NCI-H1105 treated with DMSO at 0.1 percent for 48 hours (cell line): ENCODE measurements at regions not wholly inside any gene's neighbourhood (a gene's known extent, or its start where the extent isn't known, plus 50 kb on each side); places are given as distances from the start of the nearest gene placed in this dataset.
"Not testable (repeated sequence)": the region's sequence is repeated elsewhere in the genome, so short reads cannot be mapped to it uniquely, and the experiment has no call there.

Experiments used
- DNase-seq: peaks from one replicate; lab custom pipeline; 2025; lab: John Stamatoyannopoulos, UW

DNA sequence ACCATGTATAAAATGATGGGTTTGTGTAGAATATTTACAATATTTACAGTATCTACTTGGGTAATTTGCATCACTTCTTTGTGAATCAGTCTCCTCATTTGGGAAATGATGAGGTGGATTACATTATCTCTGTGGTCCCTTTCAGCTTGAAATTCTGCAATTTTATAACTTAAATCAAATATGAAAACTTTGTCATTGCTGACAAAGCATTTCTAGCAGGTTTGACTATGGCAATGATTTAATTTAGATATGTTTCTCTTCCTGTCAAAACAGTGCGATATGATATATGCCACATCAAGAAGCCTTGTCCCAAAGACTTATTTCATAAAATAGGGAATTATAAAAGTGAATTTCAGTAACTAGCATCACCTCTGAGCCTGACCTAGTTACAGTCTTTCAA is 315.8 kb upstream of the MEIS2 start:
- DNase-seq = no peak

DNA sequence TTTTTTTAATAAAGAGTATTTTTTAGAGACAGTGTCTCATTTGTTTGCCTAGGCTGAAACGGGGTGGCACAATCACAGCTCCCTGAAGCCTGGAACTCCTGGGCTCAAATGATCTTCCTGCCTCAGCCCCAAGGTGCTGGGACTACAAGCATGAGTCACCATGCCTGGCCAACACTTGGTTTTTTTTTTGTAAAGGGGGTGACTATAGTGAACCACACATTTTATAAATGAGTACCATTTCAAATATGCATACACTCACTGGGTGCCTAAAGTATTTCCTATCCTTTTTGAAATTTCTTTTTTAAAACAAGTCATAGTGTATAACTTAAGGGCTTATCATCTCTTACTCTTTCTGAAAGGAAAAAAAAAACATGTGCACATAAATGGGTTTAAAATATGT is 325.2 kb upstream of the MEIS2 start:
- no peak for DNase-seq

DNA sequence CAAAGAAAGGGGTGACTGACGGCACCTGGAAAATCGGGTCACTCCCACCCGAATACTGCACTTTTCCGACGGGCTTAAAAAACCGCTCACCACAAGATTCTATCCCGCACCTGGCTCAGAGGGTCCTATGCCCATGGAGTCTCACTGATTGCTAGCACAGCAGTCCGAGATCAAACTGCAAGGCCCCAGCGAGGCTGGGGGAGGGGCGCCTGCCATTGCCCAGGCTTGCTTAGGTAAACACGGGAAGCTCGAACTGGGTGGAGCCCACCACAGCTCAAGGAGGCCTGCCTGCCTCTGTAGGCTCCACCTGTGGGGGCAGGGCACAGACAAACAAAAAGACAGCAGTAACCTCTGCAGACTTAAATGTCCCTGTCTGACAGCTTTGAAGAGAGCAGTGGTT is 327.0 kb upstream of the MEIS2 start:
- DNase-seq = not testable (repeated sequence)

DNA sequence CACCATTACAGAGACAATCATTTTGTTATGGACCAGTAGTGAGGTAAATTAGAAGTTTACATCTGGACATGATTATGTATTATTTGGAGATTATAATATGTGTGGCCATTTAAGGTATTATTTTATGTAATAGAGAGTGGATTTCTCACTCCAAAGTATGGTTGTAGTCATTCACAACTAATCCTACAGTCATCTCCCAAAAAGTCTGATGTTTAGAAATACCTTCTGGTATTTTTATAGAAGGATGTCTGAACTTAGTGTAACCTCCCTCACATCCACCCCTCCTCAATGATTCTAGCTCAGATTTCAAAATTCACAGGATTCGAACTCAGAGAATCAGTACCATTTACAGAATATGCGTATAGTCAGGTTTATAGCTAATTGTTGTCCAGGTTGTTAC is 346.6 kb upstream of the MEIS2 start:
- DNase-seq = no peak

GRCh38 chr15:37452498-37452897 is 352.1 kb upstream of the MEIS2 start:
- no peak for DNase-seq

DNA sequence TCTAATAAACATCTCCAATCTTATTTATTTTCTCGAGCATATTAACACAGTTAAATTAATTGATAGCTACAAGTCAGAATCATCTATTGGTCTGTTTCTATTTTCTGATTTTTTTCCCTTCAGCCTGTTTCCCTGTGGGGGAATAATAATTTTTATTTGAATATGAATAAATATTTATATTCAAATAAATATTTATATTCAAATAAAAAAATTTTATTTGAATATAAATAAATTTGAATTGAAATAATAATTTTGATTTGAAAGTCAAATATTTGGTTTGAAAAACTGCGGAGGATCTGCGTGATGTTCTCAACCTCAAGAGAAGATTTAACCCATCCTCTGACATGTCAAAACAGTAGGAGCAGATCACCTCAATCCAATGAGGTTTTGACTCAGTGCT is 380.1 kb upstream of the MEIS2 start:
- no peak for DNase-seq

GRCh38 chr15:37481126-37481525 is 380.8 kb upstream of the MEIS2 start:
- DNase-seq = no peak

- no peak for DNase-seq
Measured at GRCh38 chr15:37483779-37484178, 383.4 kb upstream of the MEIS2 start.

- DNase-seq = no peak
Measured at GRCh38 chr15:37485056-37485455, 384.7 kb upstream of the MEIS2 start.

GRCh38 chr15:37490707-37491106 is 390.4 kb upstream of the MEIS2 start:
- DNase-seq = no peak

GRCh38 chr15:37516621-37517020 is 416.3 kb upstream of the MEIS2 start:
- DNase-seq = no peak

- DNase-seq = no peak
Measured at GRCh38 chr15:37517191-37517895, 417.0 kb upstream of the MEIS2 start.

DNA sequence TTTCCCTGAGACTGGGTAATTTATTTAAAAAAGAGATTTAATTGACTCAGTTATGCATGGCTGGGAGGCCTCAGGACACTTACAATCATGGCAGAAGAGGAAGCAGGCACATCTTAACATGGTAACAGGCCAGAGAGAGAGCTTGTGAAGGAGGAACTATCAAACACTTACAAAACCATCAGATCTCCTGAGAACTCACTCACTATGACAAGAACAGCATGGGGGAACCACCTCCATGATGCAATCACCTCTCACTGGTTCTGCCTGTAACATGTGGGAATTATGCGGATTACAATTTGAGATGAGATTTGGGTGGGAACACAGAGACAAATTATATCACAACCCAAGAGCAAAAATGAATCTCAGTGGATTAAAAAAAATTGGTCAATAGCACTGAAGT is 416.0 kb upstream of the TMCO5A start:
- no peak for DNase-seq

GRCh38 chr15:37520026-37520425 is 414.4 kb upstream of the TMCO5A start:
- no peak for DNase-seq

GRCh38 chr15:37520882-37521281 is 413.6 kb upstream of the TMCO5A start:
- DNase-seq = no peak

DNA sequence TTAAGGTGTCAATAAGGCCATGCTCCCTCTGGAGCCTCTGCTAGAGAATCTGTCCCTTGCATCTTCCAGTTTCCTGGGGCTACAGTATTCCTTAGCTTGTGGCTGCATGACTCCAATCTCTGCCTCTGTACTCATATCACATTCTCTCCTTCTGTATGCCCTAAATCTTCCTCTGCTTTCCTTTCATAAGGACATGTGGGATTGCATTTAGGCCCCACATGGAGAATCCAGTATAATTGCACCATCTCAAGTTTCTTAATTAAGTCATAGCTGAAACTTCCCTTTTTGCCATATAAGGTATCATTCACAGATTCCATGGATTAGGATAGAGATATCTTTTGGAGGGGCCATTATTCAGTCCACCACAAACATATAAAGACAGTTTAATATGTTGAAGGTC is 409.8 kb upstream of the TMCO5A start:
- no peak for DNase-seq

DNA sequence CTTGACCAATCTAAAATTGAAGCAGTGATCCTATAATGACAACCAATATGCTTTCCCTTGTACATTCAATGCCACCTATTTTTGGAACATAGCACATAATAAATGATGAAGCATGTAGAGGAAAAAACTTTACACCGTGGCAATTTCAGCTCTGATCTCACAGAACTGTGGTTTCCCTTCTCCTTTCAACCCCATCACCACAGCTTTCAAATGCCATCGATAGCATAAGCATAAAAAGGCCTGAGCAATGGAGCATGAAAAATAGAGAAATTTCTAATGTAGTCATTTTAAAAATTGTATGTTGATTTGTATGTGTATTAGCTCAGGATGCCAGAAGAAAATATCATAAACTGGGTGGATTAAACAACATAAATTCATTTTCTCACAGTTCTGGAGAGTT is 406.0 kb upstream of the TMCO5A start:
- no peak for DNase-seq

GRCh38 chr15:37536967-37537605 is 397.4 kb upstream of the TMCO5A start:
- DNase-seq = no peak

DNA sequence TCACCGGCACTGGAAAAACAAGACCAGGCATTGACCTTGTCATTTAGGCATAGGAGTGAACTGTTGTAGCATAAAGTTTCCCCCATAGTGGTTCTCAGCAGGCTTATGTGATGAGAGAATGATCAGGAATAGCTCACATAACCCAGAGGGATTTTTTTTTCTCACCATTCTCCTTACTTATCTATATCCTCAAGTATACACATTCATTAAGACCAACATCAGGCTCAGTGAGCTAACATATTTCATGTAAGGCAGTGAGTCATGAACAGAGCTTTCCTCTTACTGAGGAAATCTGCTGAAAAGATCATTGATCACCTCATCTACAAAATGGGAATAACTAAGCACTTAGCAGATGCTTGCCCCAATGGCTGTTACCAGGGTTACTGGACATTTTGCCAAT is 396.6 kb upstream of the TMCO5A start:
- no peak for DNase-seq

GRCh38 chr15:37548116-37548515 is 386.3 kb upstream of the TMCO5A start:
- no peak for DNase-seq

GRCh38 chr15:37550360-37551024 is 383.9 kb upstream of the TMCO5A start:
- no peak for DNase-seq

DNA sequence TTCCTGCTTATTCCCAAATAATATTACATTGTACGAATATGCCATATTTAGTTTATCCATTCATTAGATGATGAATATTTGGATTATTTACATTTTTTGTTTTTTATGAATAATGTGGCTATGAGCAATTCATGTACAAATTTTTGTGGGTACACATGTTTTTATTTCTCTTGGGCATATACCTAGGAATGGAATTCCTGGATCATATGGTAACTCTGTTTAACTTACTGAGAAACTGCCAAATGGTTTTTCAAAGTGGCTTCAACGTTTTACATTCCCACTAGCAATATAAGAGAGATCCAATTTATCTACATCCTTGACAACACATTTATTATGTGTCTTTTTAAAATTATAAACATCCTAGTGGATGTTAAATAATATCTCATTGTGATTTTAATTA is 362.0 kb upstream of the TMCO5A start:
- DNase-seq = no peak

- no peak for DNase-seq
Measured at GRCh38 chr15:37574985-37575384, 359.5 kb upstream of the TMCO5A start.

DNA sequence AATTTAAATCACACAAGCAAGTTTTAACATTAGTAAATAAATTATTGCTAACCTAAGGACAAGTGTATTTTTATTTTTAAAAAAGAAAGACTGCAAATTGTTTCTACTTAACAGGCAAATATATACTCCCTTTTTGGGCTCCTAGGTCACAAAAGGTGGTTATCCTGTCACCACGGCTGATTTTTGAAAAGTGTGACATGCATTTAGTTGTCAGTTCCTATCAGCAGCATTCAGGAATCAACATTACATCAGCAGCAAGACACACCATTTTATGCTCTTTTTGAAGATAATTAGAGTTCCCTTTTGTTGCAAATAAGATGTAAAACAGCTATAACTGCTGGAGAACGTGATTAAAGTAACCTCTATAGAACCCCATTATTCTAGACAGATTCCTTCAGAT is 357.5 kb upstream of the TMCO5A start:
- no peak for DNase-seq
